ENCODE measurements at regions not wholly inside any gene's neighbourhood (a gene's known extent, or its start where the extent isn't known, plus 50 kb on each side); places are given as distances from the start of the nearest gene placed in this dataset.

GRCh38 chr4:23958749-23959148, 68.9 kb upstream of the PPARGC1A start:
- DNase-seq (ENCODE audit: low read depth): no peak
- in situ Hi-C loops (cut with HindIII; ENCODE audit: low sequenced_read_pairs): no loop called here
- no peak for TF ChIP-seq CTCF (IDR thresholded peaks at IDR 0.05; ENCODE audit: low read depth, low read length, missing control alignments)
- no peak overlapping the region for H3K4me3 ChIP-seq (ENCODE audit: low read depth, low read length)

GRCh38 chr4:23957465-23957864, 67.6 kb upstream of the PPARGC1A start:
- no peak for TF ChIP-seq CTCF (IDR thresholded peaks at IDR 0.05; ENCODE audit: low read depth, low read length, missing control alignments)
- DNase-seq (ENCODE audit: low read depth): no peak
- no peak overlapping the region for H3K4me3 ChIP-seq (ENCODE audit: low read depth, low read length)
- in situ Hi-C loops (cut with HindIII; ENCODE audit: low sequenced_read_pairs): no loop called here

- in situ Hi-C loops (cut with HindIII; ENCODE audit: low sequenced_read_pairs): no loop called here
- no peak for TF ChIP-seq CTCF (IDR thresholded peaks at IDR 0.05; ENCODE audit: low read depth, low read length, missing control alignments)
- H3K4me3 ChIP-seq (ENCODE audit: low read depth, low read length): no peak overlapping the region
- no peak for DNase-seq (ENCODE audit: low read depth)
Measured at GRCh38 chr4:23956601-23957364, 66.9 kb upstream of the PPARGC1A start.

GRCh38 chr4:23952258-23952657, 62.4 kb upstream of the PPARGC1A start:
- no peak for DNase-seq (ENCODE audit: low read depth)
- TF ChIP-seq CTCF (IDR thresholded peaks at IDR 0.05; ENCODE audit: low read depth, low read length, missing control alignments): no peak
- H3K4me3 ChIP-seq (ENCODE audit: low read depth, low read length): no peak overlapping the region
- in situ Hi-C loops (cut with HindIII; ENCODE audit: low sequenced_read_pairs): no loop called here

GRCh38 chr4:23947826-23948225, 58.0 kb upstream of the PPARGC1A start:
- no peak overlapping the region for H3K4me3 ChIP-seq (ENCODE audit: low read depth, low read length)
- in situ Hi-C loops (cut with HindIII; ENCODE audit: low sequenced_read_pairs): no loop called here
- no peak for DNase-seq (ENCODE audit: low read depth)
- no peak for TF ChIP-seq CTCF (IDR thresholded peaks at IDR 0.05; ENCODE audit: low read depth, low read length, missing control alignments)

- in situ Hi-C loops (cut with HindIII; ENCODE audit: low sequenced_read_pairs): no loop called here
- no peak for TF ChIP-seq CTCF (IDR thresholded peaks at IDR 0.05; ENCODE audit: low read depth, low read length, missing control alignments)
- no peak for DNase-seq (ENCODE audit: low read depth)
- H3K4me3 ChIP-seq (ENCODE audit: low read depth, low read length): no peak overlapping the region
Measured at GRCh38 chr4:23946299-23946698, 56.5 kb upstream of the PPARGC1A start.
